HG03457 (cell line): ENCODE measurements at regions not wholly inside any gene's neighbourhood (a gene's known extent, or its start where the extent isn't known, plus 50 kb on each side); places are given as distances from the start of the nearest gene placed in this dataset.
"Not testable (repeated sequence)": the region's sequence is repeated elsewhere in the genome, so short reads cannot be mapped to it uniquely, and the experiment has no call there.

Experiments
- ATAC-seq: cut with Tn5 transposase; IDR thresholded peaks from one replicate; pipeline ENCODE4 v1.9.1; 2021; ENCODE audit warnings: moderate number of reproducible peaks; ENCODE audit not compliant: unreplicated experiment

GRCh38 chr6:63440057-63440456, 120.3 kb upstream of the LGSN start:
- ATAC-seq, result no peak

- ATAC-seq, result no peak
Observed at GRCh38 chr6:63440594-63440993, 120.8 kb upstream of the LGSN start.

GRCh38 chr6:63441266-63441956, 121.6 kb upstream of the LGSN start:
- no peak for ATAC-seq

- no peak for ATAC-seq
Observed at GRCh38 chr6:63442870-63443269, 123.1 kb upstream of the LGSN start.

- no peak for ATAC-seq
Observed at GRCh38 chr6:63444768-63445167, 125.0 kb upstream of the LGSN start.

DNA sequence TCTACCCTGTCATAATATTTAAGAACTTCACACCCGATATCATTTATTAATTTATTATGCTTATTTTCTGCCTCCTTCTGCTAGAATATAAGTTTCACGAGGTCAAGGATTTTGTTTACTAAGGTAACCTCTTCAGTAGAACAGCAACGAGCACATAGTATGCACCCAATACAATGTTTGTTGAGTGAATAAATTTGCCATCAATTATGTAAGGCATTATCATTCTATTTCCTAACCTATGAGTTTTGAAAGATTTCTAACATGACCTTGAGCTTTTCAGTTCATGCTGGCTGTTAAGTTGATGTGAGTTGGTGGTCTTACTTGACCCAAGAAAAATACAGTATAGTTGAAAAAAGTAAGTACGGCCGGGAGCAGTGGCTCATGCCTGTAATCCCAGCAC, 125.9 kb upstream of the LOC128125822 start:
- no peak for ATAC-seq

DNA sequence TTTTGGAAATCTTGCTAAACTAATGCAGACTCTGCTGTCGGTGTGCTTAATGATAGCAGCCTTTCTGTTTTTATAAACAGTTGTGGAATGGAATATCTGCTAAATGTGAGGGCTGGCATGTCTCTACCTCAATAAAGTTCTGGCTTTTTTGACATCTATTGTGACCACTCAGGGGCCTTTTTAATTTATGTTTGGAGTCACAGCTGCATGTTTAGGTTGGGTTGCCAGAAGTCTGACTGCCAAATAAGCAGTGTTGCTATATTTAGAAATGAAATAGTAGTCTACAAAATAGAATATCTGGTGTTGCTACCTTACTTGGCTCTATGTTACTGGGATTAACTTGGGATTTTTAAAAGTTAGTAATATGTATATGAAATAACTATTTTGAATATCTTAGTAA, 125.1 kb upstream of the LOC128125822 start:
- ATAC-seq, result no peak

- no peak for ATAC-seq
Observed at GRCh38 chr6:63448229-63448628, 124.1 kb upstream of the LOC128125822 start.

DNA sequence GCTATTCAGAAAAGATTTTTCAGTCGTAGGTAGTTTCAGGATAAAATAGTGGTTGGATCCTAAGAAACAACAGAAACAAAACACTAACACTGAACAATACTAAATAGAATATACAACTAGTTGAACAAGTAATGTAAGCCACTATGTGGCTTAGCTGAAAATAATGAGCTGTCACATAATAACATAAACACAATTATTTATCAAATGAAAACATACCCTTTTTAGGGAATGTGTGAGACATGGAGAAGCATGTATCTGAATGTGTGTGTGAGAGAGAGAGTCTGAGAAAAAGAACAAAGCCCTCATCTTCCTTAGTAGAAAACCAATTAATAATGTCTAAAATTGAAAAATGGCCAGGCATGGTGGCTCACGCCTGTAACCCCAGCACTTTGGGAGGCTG, 122.6 kb upstream of the LOC128125822 start:
- ATAC-seq, result no peak

DNA sequence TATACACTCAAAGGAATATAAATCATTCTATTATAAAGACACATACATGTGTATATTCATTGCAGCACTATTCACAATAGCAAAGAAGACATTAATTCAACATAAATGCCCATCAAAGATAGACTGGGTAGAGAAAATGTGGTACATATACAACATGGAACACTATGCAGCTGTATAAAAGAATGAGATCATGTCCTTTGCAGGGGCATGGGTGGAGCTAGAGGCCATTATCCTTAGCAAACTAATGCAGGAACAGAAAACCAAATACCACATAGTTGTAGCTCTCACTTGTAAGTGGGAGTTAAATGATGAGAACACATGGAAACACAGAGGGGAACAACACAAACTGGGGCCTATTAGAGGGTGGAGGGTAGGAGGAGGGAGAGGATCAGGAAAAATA, 121.0 kb upstream of the LOC128125822 start:
- ATAC-seq, result no peak

DNA sequence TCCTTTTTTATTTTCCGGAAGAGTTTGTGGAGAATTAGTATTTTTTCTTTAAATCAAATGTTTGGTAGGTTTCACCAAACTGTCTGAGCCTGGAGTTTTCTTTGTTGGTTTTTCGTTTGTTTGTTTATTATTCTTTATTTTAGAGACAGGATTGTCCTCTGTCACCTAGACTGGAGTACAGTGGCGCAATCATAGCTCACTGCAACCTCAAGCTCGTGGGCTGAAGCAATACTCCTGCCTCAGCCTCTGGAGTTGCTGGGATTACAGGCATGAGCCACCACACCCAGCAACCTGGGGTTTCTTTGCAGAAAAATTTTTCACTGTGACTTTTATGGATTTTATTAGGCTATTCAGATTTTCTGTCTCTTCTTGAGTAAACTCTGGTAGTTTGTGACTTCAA, 120.2 kb upstream of the LOC128125822 start:
- no peak for ATAC-seq

DNA sequence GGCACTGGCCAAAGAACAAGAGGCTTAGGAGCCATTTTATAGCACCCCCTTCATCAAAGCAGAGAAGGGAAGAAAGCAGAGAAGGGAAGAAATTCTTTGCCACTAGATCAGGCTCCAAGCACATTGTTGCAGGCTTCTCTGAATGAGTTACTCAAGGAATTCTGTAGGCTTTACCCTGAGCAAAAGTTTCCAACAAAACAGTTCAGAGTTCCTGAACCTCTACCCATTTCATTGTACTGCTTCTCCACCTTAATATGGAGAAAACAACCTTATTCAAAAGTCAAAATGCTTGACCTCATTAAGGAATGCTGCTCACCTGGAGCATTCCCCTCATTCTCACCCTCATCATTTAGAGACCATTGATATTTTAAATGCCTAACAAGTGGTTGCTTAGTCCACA, 115.5 kb upstream of the LOC128125822 start:
- no peak for ATAC-seq

DNA sequence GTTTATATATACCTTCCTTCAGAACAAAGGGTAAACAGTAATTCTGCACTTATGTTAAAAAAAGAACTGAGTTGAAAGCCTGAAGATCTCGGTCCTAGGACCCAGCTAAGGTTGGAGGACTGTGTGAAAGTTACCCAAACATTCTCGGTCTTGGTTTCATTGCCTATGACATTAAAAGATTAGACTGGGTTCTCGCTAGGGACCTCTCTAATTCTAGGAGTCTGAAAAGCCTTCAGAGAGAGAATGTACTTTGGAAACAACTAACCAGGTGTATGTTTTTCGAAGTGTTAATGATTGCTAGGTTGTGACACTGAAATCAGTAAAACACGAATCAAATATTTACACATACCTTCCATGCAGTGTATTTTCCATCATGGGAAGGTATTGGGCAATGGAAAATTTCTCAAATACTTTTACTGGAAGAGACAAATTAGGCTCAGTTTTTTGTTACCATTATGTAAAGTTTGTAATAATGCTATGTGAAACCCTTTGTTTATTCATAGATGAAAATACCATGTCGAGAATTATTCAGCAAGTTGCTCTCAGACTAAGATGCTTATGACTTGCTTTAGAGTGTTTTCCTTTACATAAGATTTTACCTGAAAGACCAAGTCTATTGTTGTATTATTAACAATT, 113.7 kb upstream of the LOC128125822 start:
- no peak for ATAC-seq

- no peak for ATAC-seq
Observed at GRCh38 chr6:63459814-63460213, 112.5 kb upstream of the LOC128125822 start.

- ATAC-seq, result no peak
Observed at GRCh38 chr6:63460971-63461370, 111.3 kb upstream of the LOC128125822 start.

GRCh38 chr6:63464060-63464459, 108.2 kb upstream of the LOC128125822 start:
- no peak for ATAC-seq

- no peak for ATAC-seq
Observed at GRCh38 chr6:63465750-63466149, 106.5 kb upstream of the LOC128125822 start.

DNA sequence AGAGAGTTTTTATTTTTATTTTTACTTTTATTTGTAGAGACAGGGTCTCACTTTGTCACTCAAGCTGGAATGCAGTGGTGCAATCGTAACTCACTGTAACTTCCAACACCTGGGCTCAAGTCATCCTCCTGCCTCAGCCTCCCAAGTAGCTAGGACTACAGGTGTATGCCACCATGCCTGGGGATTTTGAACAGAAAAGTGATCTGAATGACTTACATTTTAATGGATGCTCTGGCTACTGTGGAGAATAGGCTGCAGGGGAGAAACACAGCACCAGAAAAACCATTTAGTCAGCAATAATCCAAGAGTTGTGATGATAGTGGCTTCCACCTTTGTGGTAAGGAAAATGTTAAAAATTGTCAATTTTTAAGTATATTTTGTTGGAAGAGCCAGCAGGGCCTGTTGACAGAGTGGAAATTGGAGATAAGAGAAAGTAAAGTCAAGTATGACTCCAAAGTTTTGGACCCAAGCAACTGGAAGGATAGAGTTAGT, 106.0 kb upstream of the LOC128125822 start:
- no peak for ATAC-seq

- no peak for ATAC-seq
Observed at GRCh38 chr6:63467247-63467954, 104.9 kb upstream of the LOC128125822 start.

DNA sequence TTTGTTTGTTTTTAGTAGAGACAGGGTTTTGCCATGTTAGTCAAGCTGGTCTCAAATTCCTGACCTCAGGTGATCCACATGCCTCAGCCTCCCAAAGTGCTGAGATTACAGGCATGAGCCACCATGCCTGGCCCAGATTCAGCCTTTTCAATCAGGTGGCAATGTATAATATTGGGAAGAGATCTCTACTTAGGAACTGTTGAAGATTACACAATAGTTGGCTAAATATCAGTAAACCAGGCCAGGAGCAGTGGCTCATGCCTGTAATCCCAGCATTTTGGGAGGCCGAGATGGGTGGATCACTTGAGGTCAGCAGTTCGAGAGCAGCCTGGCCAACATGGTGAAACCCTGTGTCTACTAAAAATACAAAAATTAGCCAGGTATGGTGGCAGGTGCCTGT, 101.1 kb upstream of the LOC128125822 start:
- ATAC-seq, result not testable (repeated sequence)

- ATAC-seq, result no peak
Observed at GRCh38 chr6:63471654-63472053, 100.6 kb upstream of the LOC128125822 start.

DNA sequence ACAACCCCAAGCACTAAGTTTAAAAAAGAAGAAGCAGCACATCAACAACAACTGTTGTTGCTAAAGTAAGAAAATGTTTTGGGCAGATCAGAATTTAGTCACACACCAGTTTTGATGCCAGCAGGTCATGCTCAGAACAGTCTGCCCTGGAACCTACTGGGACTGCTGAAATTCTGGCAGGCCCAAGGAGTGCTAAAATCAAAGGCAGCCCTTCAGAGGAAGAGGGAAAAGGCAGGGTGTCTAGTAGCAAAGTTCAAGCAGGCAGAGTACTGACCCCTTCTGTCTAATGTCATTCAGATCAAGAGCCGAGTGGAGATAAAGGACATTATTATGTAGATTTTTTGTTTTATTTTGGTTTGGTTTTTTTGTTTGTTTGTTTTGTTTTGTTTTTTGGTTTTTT, 96.6 kb upstream of the LOC128125822 start:
- ATAC-seq, result no peak
